GM23338 (cell line): ENCODE measurements at regions not wholly inside any gene's neighbourhood (a gene's known extent, or its start where the extent isn't known, plus 50 kb on each side); places are given as distances from the start of the nearest gene placed in this dataset.

Experiments
- ATAC-seq: fragments of 200-7000 bp; cut with Tn5 transposase; 3 replicates; pipeline ENCODE4 v1.9.1; 2020
- DNase-seq: peaks from one replicate; pipeline ENCODE4 v3.0.0-alpha.2; 2015; ENCODE audit warnings: low spot score
- H2AFZ ChIP-seq: fragments of 200-600 bp; sonication (generic); 2 replicates; pipeline ENCODE4 v1.8.0; 2016; ENCODE audit warnings: antibody characterized with exemption, mild to moderate bottlenecking, moderate library complexity
- H3F3A ChIP-seq: fragments of 200-600 bp; sonication (generic); replicated peaks from 2 replicates; pipeline ENCODE4 v1.8.0; 2017; ENCODE audit warnings: antibody characterized with exemption, mixed run types, low read depth
- H3K27ac ChIP-seq: fragments of 200-600 bp; sonication (generic); 2 replicates; pipeline ENCODE4 v1.6.1; 2016; ENCODE audit warnings: low read depth
- H3K27me3 ChIP-seq: fragments of 200-600 bp; sonication (generic); 2 replicates; pipeline ENCODE4 v1.8.0; 2016; ENCODE audit warnings: mild to moderate bottlenecking, mixed run types, moderate library complexity; ENCODE audit not compliant: insufficient read depth
- H3K36me3 ChIP-seq: fragments of 200-600 bp; sonication (generic); 2 replicates; pipeline ENCODE4 v1.8.0; 2016; ENCODE audit warnings: mild to moderate bottlenecking; ENCODE audit not compliant: insufficient read depth
- H3K4me1 ChIP-seq: fragments of 200-600 bp; sonication (generic); 2 replicates; pipeline ENCODE4 v1.8.0; 2016; ENCODE audit warnings: mild to moderate bottlenecking, moderate library complexity; ENCODE audit not compliant: insufficient read depth
- H3K4me2 ChIP-seq: fragments of 200-600 bp; sonication (generic); 2 replicates; pipeline ENCODE4 v1.7.1; 2017; ENCODE audit warnings: mixed run types
- H3K4me3 ChIP-seq: fragments of 200-600 bp; sonication (generic); 2 replicates; pipeline ENCODE4 v1.6.1; 2016; ENCODE audit warnings: mixed run types
- H3K79me2 ChIP-seq: fragments of 200-600 bp; sonication (generic); replicated peaks from 2 replicates; pipeline ENCODE4 v1.8.0; 2017; ENCODE audit warnings: mild to moderate bottlenecking; ENCODE audit not compliant: insufficient read depth
- H3K9me2 ChIP-seq: fragments of 200-600 bp; sonication (generic); 2 replicates; pipeline ENCODE4 v1.8.0; 2017; ENCODE audit not compliant: insufficient read depth
- H4K20me1 ChIP-seq: fragments of 200-600 bp; sonication (generic); replicated peaks from 2 replicates; pipeline ENCODE4 v1.8.0; 2017; ENCODE audit warnings: mild to moderate bottlenecking; ENCODE audit not compliant: insufficient read depth
- H3K27ac Mint-ChIP-seq: 2 replicates; pipeline ENCODE4 v1.8.0; 2020; ENCODE audit warnings: inconsistent platforms, mild to moderate bottlenecking, moderate library complexity, mixed read lengths
- H3K27me3 Mint-ChIP-seq: 3 replicates; pipeline ENCODE4 v1.8.0; 2022; ENCODE audit warnings: low read depth, mild to moderate bottlenecking, moderate library complexity, mixed read lengths, inconsistent platforms; ENCODE audit not compliant: insufficient read depth, poor library complexity
- H3K36me3 Mint-ChIP-seq: 3 replicates; pipeline ENCODE4 v1.8.0; 2021; ENCODE audit warnings: low read depth, mild to moderate bottlenecking, inconsistent platforms, moderate library complexity, mixed read lengths
- H3K4me1 Mint-ChIP-seq: 3 replicates; pipeline ENCODE4 v1.8.0; 2020; ENCODE audit warnings: mild to moderate bottlenecking, inconsistent platforms, mixed read lengths
- H3K4me3 Mint-ChIP-seq: 3 replicates; pipeline ENCODE4 v1.8.0; 2021; ENCODE audit warnings: moderate library complexity, mild to moderate bottlenecking, inconsistent platforms, mixed read lengths
- H3K9me3 Mint-ChIP-seq: 3 replicates; pipeline ENCODE4 v1.8.0; 2020; ENCODE audit warnings: moderate library complexity, mild to moderate bottlenecking, inconsistent platforms, mixed read lengths
- CREB1 ChIP-seq: fragments of 250-450 bp; sonication (Bioruptor Pico); IDR thresholded peaks from 2 replicates; pipeline ENCODE4 v1.5.0; 2020; ENCODE audit warnings: low read depth, mild to moderate bottlenecking, moderate library complexity
- EZH2phosphoT487 ChIP-seq: fragments of 200-600 bp; sonication (generic); IDR thresholded peaks from one replicate; pipeline ENCODE4 v1.8.1; 2018; ENCODE audit warnings: antibody characterized with exemption; ENCODE audit not compliant: unreplicated experiment
- JUNB ChIP-seq: IDR thresholded peaks from one replicate; pipeline ENCODE4 v1.6.1; 2016; ENCODE audit warnings: antibody characterized with exemption; ENCODE audit not compliant: unreplicated experiment
- NANOG ChIP-seq: IDR thresholded peaks from 2 replicates; pipeline ENCODE4 v1.6.1; 2016; ENCODE audit warnings: antibody characterized with exemption, borderline replicate concordance
- POLR2AphosphoS5 ChIP-seq: IDR thresholded peaks from 2 replicates; pipeline ENCODE4 v1.6.1; 2016; ENCODE audit warnings: antibody characterized with exemption, low read depth
- STAT1 ChIP-seq: IDR thresholded peaks from one replicate; pipeline ENCODE4 v1.6.1; 2016; ENCODE audit warnings: antibody characterized with exemption; ENCODE audit not compliant: unreplicated experiment
- TF ChIP-seq, protein P1 (sequence below): IDR thresholded peaks from one replicate; pipeline ENCODE4 v1.6.1; 2018; ENCODE audit warnings: antibody characterized with exemption; ENCODE audit not compliant: unreplicated experiment
- TF ChIP-seq, protein P2 (sequence below), 2 experiments: fragments of 200-600 bp in 1 of 2; sonication (generic) in 1 of 2; conservative IDR thresholded peaks; 2 replicates each; pipeline versions ENCODE4 v1.5.1 to v1.6.1; 2016 to 2017; ENCODE audit warnings: antibody characterized with exemption in 2 of 2, low read depth in 2 of 2, mild to moderate bottlenecking in 2 of 2, moderate library complexity in 1 of 2
- TF ChIP-seq, protein P3 (sequence below): IDR thresholded peaks from 2 replicates; pipeline ENCODE4 v1.6.1; 2016; ENCODE audit warnings: antibody characterized with exemption

DNA sequence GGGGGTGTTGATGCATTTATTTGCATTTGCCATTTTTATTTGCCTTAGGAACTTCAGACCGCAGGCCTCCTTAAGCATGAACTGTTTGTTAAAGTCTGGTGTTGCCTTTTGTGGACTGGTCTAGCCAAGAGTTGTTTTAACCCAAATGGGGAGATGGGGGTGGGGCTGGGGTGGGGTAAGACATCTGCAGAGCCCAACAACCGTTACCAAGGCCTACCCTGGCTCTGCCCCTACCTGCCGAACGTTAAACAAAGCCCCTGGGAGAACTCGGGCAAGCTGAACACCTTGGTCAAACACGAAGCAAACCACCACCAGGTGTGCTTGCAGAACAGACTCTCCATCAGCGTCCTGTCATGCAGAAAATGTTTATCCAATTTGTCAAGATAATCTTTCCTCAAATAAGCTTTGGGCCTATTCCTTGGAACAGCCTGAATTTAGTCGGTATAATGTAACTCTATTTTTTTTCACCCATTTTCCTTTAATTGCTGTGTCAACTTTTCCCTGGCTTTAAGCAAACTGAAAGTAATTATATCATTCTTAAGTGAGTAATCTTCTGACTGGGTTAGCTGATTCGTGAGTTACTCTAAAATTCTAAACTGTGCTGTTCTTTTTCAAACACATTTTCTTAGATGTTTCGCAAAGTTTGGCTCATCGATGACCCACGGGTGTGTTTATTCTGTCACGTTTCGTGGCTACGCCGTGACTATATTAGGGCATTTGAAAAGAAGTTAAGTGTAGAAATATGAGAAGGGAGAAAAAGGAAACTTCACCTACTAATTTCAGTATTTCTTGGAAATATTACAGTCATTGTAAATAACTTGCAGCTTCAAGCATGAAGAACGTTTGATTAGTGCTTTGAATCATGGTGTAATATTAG lies 127.6 kb downstream of the SOX2 start (continued):
- TF ChIP-seq, protein P1, sequence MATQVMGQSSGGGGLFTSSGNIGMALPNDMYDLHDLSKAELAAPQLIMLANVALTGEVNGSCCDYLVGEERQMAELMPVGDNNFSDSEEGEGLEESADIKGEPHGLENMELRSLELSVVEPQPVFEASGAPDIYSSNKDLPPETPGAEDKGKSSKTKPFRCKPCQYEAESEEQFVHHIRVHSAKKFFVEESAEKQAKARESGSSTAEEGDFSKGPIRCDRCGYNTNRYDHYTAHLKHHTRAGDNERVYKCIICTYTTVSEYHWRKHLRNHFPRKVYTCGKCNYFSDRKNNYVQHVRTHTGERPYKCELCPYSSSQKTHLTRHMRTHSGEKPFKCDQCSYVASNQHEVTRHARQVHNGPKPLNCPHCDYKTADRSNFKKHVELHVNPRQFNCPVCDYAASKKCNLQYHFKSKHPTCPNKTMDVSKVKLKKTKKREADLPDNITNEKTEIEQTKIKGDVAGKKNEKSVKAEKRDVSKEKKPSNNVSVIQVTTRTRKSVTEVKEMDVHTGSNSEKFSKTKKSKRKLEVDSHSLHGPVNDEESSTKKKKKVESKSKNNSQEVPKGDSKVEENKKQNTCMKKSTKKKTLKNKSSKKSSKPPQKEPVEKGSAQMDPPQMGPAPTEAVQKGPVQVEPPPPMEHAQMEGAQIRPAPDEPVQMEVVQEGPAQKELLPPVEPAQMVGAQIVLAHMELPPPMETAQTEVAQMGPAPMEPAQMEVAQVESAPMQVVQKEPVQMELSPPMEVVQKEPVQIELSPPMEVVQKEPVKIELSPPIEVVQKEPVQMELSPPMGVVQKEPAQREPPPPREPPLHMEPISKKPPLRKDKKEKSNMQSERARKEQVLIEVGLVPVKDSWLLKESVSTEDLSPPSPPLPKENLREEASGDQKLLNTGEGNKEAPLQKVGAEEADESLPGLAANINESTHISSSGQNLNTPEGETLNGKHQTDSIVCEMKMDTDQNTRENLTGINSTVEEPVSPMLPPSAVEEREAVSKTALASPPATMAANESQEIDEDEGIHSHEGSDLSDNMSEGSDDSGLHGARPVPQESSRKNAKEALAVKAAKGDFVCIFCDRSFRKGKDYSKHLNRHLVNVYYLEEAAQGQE, result no peak

DNA sequence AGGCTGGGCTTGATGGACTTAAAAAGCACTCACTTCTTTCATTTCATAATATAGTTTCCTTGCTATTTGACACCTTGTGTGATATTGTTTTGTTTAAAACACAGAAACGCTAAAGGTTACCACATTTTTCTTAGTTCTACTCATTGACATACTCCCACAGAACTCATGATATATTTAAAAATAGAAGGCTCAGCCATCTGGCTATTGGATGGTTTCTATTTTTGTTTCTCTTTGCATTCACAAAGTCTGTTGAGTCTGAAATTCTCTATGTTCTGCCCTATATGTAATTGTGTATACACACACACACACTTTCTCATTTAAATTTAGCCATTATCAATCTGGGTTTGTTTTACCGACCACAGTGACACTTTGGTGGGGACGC lies 128.2 kb downstream of the SOX2 start:
- no peak overlapping the region for H3K4me3 Mint-ChIP-seq
- Histone ChIP-seq H3K4me3 (no peak overlapping the region), H3K36me3 (no peaks in the 10 kb centered on the region; the same call in 1 of the 2 replicates), H3K4me1 (peaks cover 17% of the 10 kb centered on the region; the same call in 1 of the 2 replicates), H3K27me3 (no peaks in the 10 kb centered on the region), H2AFZ (no peak overlapping the region), H3K79me2 (no peaks in the 10 kb centered on the region), H3K27ac (no peak overlapping the region), H4K20me1 (no peaks in the 10 kb centered on the region), H3F3A (no peaks in the 10 kb centered on the region), H3K4me2 (no peak overlapping the region), H3K9me2 (no peaks in the 10 kb centered on the region)
- peaks cover 21% of the 10 kb centered on the region; the same call in 2 of the 3 replicates for H3K4me1 Mint-ChIP-seq
- ATAC-seq (no peak), DNase-seq (no peak)
- H3K9me3 Mint-ChIP-seq, result peaks cover 3% of the 10 kb centered on the region; the same call in 2 of the 3 replicates
- H3K27me3 Mint-ChIP-seq, result peaks cover 2% of the 10 kb centered on the region
- H3K36me3 Mint-ChIP-seq, result no peaks in the 10 kb centered on the region
- H3K27ac Mint-ChIP-seq, result no peak overlapping the region
- TF ChIP-seq EZH2phosphoT487, result no peak
- no peak for TF ChIP-seq JUNB
- TF ChIP-seq, protein P2, sequence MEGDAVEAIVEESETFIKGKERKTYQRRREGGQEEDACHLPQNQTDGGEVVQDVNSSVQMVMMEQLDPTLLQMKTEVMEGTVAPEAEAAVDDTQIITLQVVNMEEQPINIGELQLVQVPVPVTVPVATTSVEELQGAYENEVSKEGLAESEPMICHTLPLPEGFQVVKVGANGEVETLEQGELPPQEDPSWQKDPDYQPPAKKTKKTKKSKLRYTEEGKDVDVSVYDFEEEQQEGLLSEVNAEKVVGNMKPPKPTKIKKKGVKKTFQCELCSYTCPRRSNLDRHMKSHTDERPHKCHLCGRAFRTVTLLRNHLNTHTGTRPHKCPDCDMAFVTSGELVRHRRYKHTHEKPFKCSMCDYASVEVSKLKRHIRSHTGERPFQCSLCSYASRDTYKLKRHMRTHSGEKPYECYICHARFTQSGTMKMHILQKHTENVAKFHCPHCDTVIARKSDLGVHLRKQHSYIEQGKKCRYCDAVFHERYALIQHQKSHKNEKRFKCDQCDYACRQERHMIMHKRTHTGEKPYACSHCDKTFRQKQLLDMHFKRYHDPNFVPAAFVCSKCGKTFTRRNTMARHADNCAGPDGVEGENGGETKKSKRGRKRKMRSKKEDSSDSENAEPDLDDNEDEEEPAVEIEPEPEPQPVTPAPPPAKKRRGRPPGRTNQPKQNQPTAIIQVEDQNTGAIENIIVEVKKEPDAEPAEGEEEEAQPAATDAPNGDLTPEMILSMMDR (conservative IDR thresholded peaks at IDR 0.05; ENCODE audit: low read depth in 2 of 2), result no peak
- TF ChIP-seq, protein P3, sequence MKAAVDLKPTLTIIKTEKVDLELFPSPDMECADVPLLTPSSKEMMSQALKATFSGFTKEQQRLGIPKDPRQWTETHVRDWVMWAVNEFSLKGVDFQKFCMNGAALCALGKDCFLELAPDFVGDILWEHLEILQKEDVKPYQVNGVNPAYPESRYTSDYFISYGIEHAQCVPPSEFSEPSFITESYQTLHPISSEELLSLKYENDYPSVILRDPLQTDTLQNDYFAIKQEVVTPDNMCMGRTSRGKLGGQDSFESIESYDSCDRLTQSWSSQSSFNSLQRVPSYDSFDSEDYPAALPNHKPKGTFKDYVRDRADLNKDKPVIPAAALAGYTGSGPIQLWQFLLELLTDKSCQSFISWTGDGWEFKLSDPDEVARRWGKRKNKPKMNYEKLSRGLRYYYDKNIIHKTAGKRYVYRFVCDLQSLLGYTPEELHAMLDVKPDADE, result no peak
- TF ChIP-seq, protein P1, result no peak
- TF ChIP-seq STAT1, result no peak
- no peak for TF ChIP-seq NANOG
- no peak for TF ChIP-seq POLR2AphosphoS5
- TF ChIP-seq CREB1 (CRISPR knock-in tag), result no peak
